ENCODE measurements at regions not wholly inside any gene's neighbourhood (a gene's known extent, or its start where the extent isn't known, plus 50 kb on each side); places are given as distances from the start of the nearest gene placed in this dataset.

DNA sequence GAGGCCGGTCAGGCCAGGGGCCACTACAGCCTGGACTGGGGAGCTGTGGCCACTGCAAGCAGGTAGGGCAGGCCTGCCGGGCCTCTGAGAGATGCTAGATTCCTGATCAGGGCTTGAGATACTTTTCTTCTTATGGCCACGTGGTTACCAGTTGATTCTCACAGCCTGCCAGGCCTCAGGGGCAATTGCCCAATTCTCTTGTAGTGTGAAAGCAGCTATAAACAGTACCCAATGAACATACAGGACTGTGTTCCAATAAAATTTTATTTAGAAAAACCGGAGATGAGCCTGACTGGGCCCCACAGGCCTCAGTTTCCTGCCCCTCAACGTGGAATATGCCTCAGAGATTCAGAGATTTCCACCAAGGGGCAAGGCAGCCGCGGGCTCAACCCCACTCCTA lies 475.2 kb downstream of the TCERG1L start:
- TF ChIP-seq SIN3A (IDR thresholded peaks at IDR 0.05; ENCODE audit: borderline replicate concordance, insufficient read depth, low read depth, low read length) (no peak), POLR2AphosphoS5 (IDR thresholded peaks at IDR 0.05; ENCODE audit: low read depth, low read length) (no peak)
